GM12891 (cell line): ENCODE measurements at regions not wholly inside any gene's neighbourhood (a gene's known extent, or its start where the extent isn't known, plus 50 kb on each side); places are given as distances from the start of the nearest gene placed in this dataset.

Experiments
- DNase-seq: peaks from one replicate; pipeline ENCODE4 v3.0.0; 2011; ENCODE audit warnings: low spot score; ENCODE audit not compliant: insufficient read length
- FAIRE-seq: peaks from 2 replicates; lab custom pipeline; 2011; peaks lifted over from hg19 to GRCh38; lab: Jason Lieb, UNC
- PAX5 ChIP-seq: IDR thresholded peaks from 2 replicates; pipeline ENCODE4 v1.6.1; 2011; ENCODE audit warnings: low read length, moderate library complexity, mild to moderate bottlenecking; ENCODE audit not compliant: insufficient read depth, severe bottlenecking
- POLR2A ChIP-seq: IDR thresholded peaks from 2 replicates; pipeline ENCODE4 v1.6.1; 2011; ENCODE audit warnings: low read depth, low read length, control low read depth
- POLR2AphosphoS5 ChIP-seq: IDR thresholded peaks from 2 replicates; pipeline ENCODE4 v1.6.1; 2011; ENCODE audit warnings: low read depth, low read length, control low read depth
- POU2F2 ChIP-seq: IDR thresholded peaks from 2 replicates; pipeline ENCODE4 v1.6.1; 2011; ENCODE audit warnings: low read depth, mild to moderate bottlenecking, control low read depth, low read length, moderate library complexity
- SPI1 ChIP-seq: IDR thresholded peaks from 2 replicates; pipeline ENCODE4 v1.6.1; 2011; ENCODE audit warnings: low read depth, low read length, control low read depth
- TAF1 ChIP-seq: IDR thresholded peaks from 2 replicates; pipeline ENCODE4 v1.6.1; 2011; ENCODE audit warnings: low read depth, low read length, control low read depth

- FAIRE-seq: no peak
- DNase-seq: no peak
- TF ChIP-seq PAX5 (no peak), TAF1 (no peak), POU2F2 (no peak), SPI1 (no peak), POLR2AphosphoS5 (no peak), POLR2A (no peak)
Measured at GRCh38 chr5:124349931-124350330, 396.5 kb downstream of the ZNF608 start.

GRCh38 chr5:124343451-124343867 lies 403.0 kb downstream of the ZNF608 start:
- DNase-seq: no peak
- TF ChIP-seq PAX5: no peak
- TF ChIP-seq TAF1: no peak
- no peak for TF ChIP-seq POLR2AphosphoS5
- TF ChIP-seq POU2F2: no peak
- TF ChIP-seq POLR2A: no peak
- no peak for FAIRE-seq

- DNase-seq: no peak
- no peak for FAIRE-seq
- TF ChIP-seq POLR2AphosphoS5: no peak
- TF ChIP-seq POLR2A: no peak
- TF ChIP-seq SPI1: no peak
- no peak for TF ChIP-seq PAX5
- no peak for TF ChIP-seq TAF1
- no peak for TF ChIP-seq POU2F2
Measured at GRCh38 chr5:124342986-124343385, 403.5 kb downstream of the ZNF608 start.

GRCh38 chr5:124342584-124342983 lies 403.9 kb downstream of the ZNF608 start:
- no peak for FAIRE-seq

GRCh38 chr5:124342027-124342471 lies 404.4 kb downstream of the ZNF608 start:
- FAIRE-seq (no peak), DNase-seq (no peak)
- no peak for TF ChIP-seq PAX5
- no peak for TF ChIP-seq POLR2AphosphoS5
- no peak for TF ChIP-seq TAF1
- no peak for TF ChIP-seq POU2F2
- TF ChIP-seq SPI1: no peak
- no peak for TF ChIP-seq POLR2A

More at GRCh38 chr5:124342584-124342983, 403.9 kb downstream of the ZNF608 start:
- TF ChIP-seq POU2F2 (no peak), POLR2A (no peak), TAF1 (no peak), SPI1 (no peak), POLR2AphosphoS5 (no peak), PAX5 (no peak)
- DNase-seq: no peak

- DNase-seq: no peak
- FAIRE-seq: no peak
- no peak for TF ChIP-seq POLR2A
- no peak for TF ChIP-seq TAF1
- no peak for TF ChIP-seq SPI1
- TF ChIP-seq PAX5: no peak
- TF ChIP-seq POU2F2: no peak
- no peak for TF ChIP-seq POLR2AphosphoS5
Measured at GRCh38 chr5:124341066-124341858, 405.2 kb downstream of the ZNF608 start.

GRCh38 chr5:124337996-124338395 lies 408.4 kb downstream of the ZNF608 start:
- FAIRE-seq: no peak
- DNase-seq: no peak
- TF ChIP-seq TAF1 (no peak), PAX5 (no peak), SPI1 (no peak), POU2F2 (no peak), POLR2A (no peak), POLR2AphosphoS5 (no peak)

GRCh38 chr5:124333298-124333979 lies 413.0 kb downstream of the ZNF608 start:
- no peak for TF ChIP-seq POLR2A
- TF ChIP-seq TAF1: no peak
- FAIRE-seq (no peak), DNase-seq (no peak)

GRCh38 chr5:124332273-124332672 lies 414.2 kb downstream of the ZNF608 start:
- FAIRE-seq: no peak
- no peak for DNase-seq
- no peak for TF ChIP-seq POLR2A
- TF ChIP-seq TAF1: no peak
- no peak for TF ChIP-seq POLR2AphosphoS5
- no peak for TF ChIP-seq PAX5
- no peak for TF ChIP-seq POU2F2
- no peak for TF ChIP-seq SPI1

- FAIRE-seq: no peak
- TF ChIP-seq POLR2A: no peak
- TF ChIP-seq PAX5: no peak
- TF ChIP-seq TAF1: no peak
- TF ChIP-seq POU2F2: no peak
- TF ChIP-seq POLR2AphosphoS5: no peak
- TF ChIP-seq SPI1: no peak
Measured at GRCh38 chr5:124330595-124331220, 415.7 kb downstream of the ZNF608 start.

More at GRCh38 chr5:124330595-124331220, 415.7 kb downstream of the ZNF608 start:
- no peak for DNase-seq
